ENCODE measurements at regions not wholly inside any gene's neighbourhood (a gene's known extent, or its start where the extent isn't known, plus 50 kb on each side); places are given as distances from the start of the nearest gene placed in this dataset.

DNA sequence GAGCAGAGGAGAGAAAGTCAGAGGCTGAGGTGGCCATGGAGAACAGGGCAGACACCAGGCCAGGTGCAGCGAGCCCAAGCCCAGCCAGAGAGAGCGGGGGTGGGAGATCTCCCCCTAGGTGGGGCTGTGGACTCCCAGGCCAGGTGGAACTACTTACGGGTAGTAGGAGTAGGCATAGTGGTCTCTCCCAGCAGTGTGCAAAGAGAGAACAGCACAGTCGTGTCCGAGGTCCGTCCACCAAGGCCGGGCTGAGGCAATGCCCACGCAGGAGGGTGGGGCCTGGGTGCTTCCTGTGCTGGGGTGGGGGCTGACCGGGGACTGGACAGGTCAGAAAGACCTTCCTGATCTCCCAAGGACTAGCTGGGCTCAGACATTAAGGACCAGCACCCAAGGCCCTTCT, 263.7 kb downstream of the PTPRU start:
- no peak overlapping the region for H3K27ac ChIP-seq (replicated peaks in 1 of 4)
- intact Hi-C loops (cut with DNase I): no loop called here
- H3K4me3 ChIP-seq: no peak overlapping the region
- H3K9me3 ChIP-seq: peaks cover 0 to 20% (median 12%) of the 10 kb centered on the region in 4 donors
- no peaks in the 10 kb centered on the region for H3K36me3 ChIP-seq
- no peak for DNase-seq (ENCODE audit: extremely low spot score)
- H3K27me3 ChIP-seq: peaks cover 0 to 49% (median 4%) of the 10 kb centered on the region in 4 donors
- TF ChIP-seq EP300 (IDR thresholded peaks at IDR 0.05) (no peak), POLR2A (IDR thresholded peaks at IDR 0.05; ENCODE audit: low read depth) (no peak), POLR2AphosphoS5 (IDR thresholded peaks at IDR 0.05) (no peak)
- TF ChIP-seq, protein P1, sequence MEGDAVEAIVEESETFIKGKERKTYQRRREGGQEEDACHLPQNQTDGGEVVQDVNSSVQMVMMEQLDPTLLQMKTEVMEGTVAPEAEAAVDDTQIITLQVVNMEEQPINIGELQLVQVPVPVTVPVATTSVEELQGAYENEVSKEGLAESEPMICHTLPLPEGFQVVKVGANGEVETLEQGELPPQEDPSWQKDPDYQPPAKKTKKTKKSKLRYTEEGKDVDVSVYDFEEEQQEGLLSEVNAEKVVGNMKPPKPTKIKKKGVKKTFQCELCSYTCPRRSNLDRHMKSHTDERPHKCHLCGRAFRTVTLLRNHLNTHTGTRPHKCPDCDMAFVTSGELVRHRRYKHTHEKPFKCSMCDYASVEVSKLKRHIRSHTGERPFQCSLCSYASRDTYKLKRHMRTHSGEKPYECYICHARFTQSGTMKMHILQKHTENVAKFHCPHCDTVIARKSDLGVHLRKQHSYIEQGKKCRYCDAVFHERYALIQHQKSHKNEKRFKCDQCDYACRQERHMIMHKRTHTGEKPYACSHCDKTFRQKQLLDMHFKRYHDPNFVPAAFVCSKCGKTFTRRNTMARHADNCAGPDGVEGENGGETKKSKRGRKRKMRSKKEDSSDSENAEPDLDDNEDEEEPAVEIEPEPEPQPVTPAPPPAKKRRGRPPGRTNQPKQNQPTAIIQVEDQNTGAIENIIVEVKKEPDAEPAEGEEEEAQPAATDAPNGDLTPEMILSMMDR (IDR thresholded peaks at IDR 0.05): no peak
- WGBS: 85% methylated on average over 3 of the region's 9 CpGs
- peaks cover 0 to 13% (median 10%) of the 10 kb centered on the region in 4 donors for H3K4me1 ChIP-seq

DNA sequence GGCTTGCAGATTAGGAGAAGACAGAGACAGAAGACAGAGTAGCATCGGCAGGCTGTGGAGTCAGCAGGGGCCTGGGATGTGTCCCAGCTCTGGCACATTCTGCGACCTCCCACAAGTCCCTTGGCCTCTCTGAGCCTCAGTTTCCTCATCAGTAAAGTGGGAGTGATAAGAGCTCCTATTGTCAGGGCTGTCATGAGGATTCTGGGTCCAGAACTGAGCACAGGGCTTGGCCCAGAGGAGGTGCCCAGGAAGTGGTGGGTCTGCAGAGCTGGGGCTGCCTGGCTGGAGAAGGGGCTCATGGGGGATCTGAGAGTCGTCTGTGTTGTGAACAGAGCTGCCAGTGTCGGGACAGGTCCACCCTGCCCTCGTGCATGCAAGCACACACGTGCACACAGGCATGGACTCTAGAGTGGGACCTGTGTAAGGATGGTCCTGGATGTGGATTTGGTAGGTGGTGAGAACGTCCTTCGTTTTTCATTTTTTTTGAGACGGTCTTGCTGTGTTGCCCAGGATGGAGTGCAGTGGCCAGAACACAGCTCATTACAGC, 262.9 kb downstream of the PTPRU start:
- Histone ChIP-seq H3K9me3 (peaks cover 0 to 25% (median 12%) of the 10 kb centered on the region in 4 donors), H3K27ac (replicated peaks in 1 of 4) (no peak overlapping the region), H3K36me3 (no peaks in the 10 kb centered on the region), H3K4me1 (peaks cover 0 to 8% (median 7%) of the 10 kb centered on the region in 4 donors), H3K27me3 (peaks cover 0 to 44% (median 4%) of the 10 kb centered on the region in 4 donors), H3K4me3 (no peak overlapping the region)
- TF ChIP-seq EP300 (IDR thresholded peaks at IDR 0.05): no peak
- TF ChIP-seq POLR2A (IDR thresholded peaks at IDR 0.05; ENCODE audit: low read depth): no peak
- TF ChIP-seq, protein P1 (IDR thresholded peaks at IDR 0.05): no peak
- no peak for TF ChIP-seq POLR2AphosphoS5 (IDR thresholded peaks at IDR 0.05)
- 82% methylated on average over 9 of the region's 9 CpGs for WGBS
- DNase-seq (ENCODE audit: extremely low spot score): no peak
- intact Hi-C loops (cut with DNase I): no loop called here

DNA sequence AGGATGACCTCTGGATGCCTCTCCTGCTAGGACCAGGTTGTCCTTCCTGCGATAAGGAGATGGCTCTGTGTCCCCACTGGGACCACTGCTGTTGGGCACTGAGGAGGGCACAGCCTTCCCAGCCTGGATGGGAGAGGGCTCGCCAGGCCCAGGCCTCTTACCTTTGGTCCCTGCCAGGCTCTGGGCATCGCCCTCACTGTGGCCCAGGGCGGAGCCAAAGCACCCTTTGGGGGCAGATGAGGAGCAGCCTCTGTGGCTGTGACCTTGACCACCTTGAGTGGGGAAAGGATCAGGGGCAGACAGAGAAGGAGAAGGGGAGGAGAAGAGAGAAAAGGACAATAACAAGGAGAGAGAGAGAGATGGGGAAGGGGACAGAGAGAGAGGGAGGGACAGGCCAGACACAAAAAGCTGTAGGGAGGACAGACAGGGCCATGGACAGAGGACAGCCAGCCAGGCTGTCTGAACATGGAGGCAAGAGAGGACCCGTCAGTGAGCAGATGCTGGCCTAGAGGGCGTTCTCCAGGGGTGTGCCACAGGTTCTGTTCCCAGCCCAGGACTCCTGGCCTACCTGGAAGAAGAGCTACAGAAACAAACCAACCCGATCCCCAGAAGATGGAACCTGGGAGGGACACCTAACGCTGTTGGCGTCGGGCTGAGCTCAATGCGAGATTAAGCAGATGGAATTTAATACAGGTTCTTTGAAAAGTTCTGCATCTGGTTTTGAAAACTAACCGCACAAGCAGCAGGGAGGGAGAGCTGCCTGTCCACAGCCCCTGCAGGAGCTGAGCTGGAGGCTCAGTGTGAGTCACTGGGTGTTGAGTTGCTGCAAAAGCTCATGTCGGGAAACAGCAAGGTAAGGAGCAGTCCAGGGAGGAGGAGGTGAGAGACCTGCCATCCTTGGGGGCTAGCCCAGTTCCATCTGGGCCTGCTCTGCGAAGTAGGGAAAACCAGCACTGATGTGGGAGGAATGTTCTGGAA, 262.1 kb downstream of the PTPRU start:
- TF ChIP-seq EP300 (IDR thresholded peaks at IDR 0.05): no peak
- TF ChIP-seq POLR2A (IDR thresholded peaks at IDR 0.05; ENCODE audit: low read depth): no peak
- no peak for TF ChIP-seq POLR2AphosphoS5 (IDR thresholded peaks at IDR 0.05)
- TF ChIP-seq, protein P1 (IDR thresholded peaks at IDR 0.05): no peak
- WGBS: 85% methylated on average over 14 of the region's 14 CpGs
- Histone ChIP-seq H3K27ac (replicated peaks in 1 of 4) (no peak overlapping the region), H3K4me1 (no peaks in the 10 kb centered on the region), H3K27me3 (peaks cover 0 to 44% (median 4%) of the 10 kb centered on the region in 4 donors), H3K36me3 (no peaks in the 10 kb centered on the region), H3K9me3 (peaks cover 0 to 25% (median 12%) of the 10 kb centered on the region in 4 donors), H3K4me3 (no peak overlapping the region)
- intact Hi-C loops (cut with DNase I): no loop called here
- DNase-seq (ENCODE audit: extremely low spot score): no peak

DNA sequence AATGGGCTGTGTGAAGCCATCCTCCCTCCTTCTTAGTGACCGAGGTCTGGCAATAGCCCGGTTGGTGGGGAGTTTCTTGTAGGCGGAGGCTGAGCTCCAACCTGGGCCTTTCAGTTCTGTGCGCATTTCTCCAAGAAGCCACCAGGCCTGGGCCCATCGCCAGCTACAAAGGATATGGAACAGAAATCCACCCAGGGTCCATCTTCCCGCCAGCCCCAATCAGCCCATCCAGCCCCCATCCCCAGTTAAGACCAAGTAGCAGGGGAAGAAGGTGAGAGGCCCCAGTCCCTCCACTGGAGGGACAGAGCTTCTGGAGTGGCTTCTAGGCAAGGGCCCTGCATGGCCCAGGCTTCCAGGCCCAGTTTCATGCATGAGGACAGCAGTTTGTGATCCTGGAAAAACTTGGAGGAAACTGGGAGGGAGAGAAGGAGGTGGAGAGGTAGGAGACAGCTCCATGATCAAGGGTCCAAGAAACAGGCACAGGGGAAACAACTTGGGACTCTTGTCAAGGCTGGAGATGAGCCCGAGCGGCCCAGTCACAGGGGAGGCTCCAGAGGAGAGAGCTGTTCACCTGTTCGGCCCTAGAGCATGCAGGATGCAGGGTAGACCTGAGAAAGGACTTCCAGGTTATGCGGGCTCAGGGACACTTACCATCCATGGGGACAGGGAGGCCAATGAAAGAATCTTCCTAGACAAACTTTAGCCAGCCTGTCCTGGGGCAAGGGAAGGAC, 261.2 kb downstream of the PTPRU start:
- intact Hi-C loops (cut with DNase I): no loop called here
- H3K9me3 ChIP-seq: peaks cover 0 to 25% (median 12%) of the 10 kb centered on the region in 4 donors
- H3K27me3 ChIP-seq: peaks cover 0 to 47% (median 4%) of the 10 kb centered on the region in 4 donors
- WGBS: 83% methylated on average over 10 of the region's 10 CpGs
- H3K36me3 ChIP-seq: no peaks in the 10 kb centered on the region
- no peak for DNase-seq (ENCODE audit: extremely low spot score)
- H3K4me1 ChIP-seq: no peaks in the 10 kb centered on the region
- H3K4me3 ChIP-seq: no peak overlapping the region
- no peak overlapping the region for H3K27ac ChIP-seq (replicated peaks in 1 of 4)
- no peak for TF ChIP-seq EP300 (IDR thresholded peaks at IDR 0.05)
- TF ChIP-seq POLR2A (IDR thresholded peaks at IDR 0.05; ENCODE audit: low read depth): no peak
- no peak for TF ChIP-seq POLR2AphosphoS5 (IDR thresholded peaks at IDR 0.05)
- TF ChIP-seq, protein P1 (IDR thresholded peaks at IDR 0.05): no peak

Data from esophagus muscularis mucosa (tissue), 4 donors.